ENCODE measurements at regions not wholly inside any gene's neighbourhood (a gene's known extent, or its start where the extent isn't known, plus 50 kb on each side); places are given as distances from the start of the nearest gene placed in this dataset.

GRCh38 chr14:53692885-53693284 is 263.7 kb downstream of the BMP4 start:
- Histone ChIP-seq H2AFZ (ENCODE audit: low read depth, low read length) (no peak overlapping the region), H3K4me2 (ENCODE audit: insufficient read depth, low read length) (no peak overlapping the region), H3K4me1 (ENCODE audit: insufficient read depth, low read length) (0 out of 2 replicates have a peak, but pooled peaks cover 3% of the 10 kb centered on the region), H3K4me3 (ENCODE audit: low read depth in 1 of 2, low read length in 2 of 2) (no peak overlapping the region), H3K36me3 (ENCODE audit: insufficient read depth, low read length) (no peaks in the 10 kb centered on the region), H3K27ac (ENCODE audit: low read length) (no peak overlapping the region), H3K9ac (ENCODE audit: low read depth, low read length) (no peak overlapping the region), H4K20me1 (ENCODE audit: insufficient read depth, low read length) (no peaks in the 10 kb centered on the region), H3K27me3 (ENCODE audit: insufficient read depth, low read length, poor library complexity) (no peaks in the 10 kb centered on the region), H3K79me2 (ENCODE audit: insufficient read depth, low read length) (no peaks in the 10 kb centered on the region), H3K9me3 (ENCODE audit: insufficient read depth, low read length, severe bottlenecking) (no peaks in the 10 kb centered on the region)
- DNase-seq: no peak
- TF ChIP-seq EZH2 (IDR thresholded peaks at IDR 0.05; ENCODE audit: borderline replicate concordance, low read depth, low read length, severe bottlenecking): no peak
- no peak for TF ChIP-seq CTCF (IDR thresholded peaks at IDR 0.05; ENCODE audit: borderline replicate concordance, extremely low read depth, low read length, poor library complexity, severe bottlenecking)
- ATAC-seq (ENCODE audit: insufficient read depth, low read depth): no peak

GRCh38 chr14:53692451-53692850 is 264.2 kb downstream of the BMP4 start:
- ATAC-seq (ENCODE audit: insufficient read depth, low read depth): no peak
- no peak overlapping the region for H3K4me3 ChIP-seq (ENCODE audit: low read depth in 1 of 2, low read length in 2 of 2)
- H4K20me1 ChIP-seq (ENCODE audit: insufficient read depth, low read length): no peaks in the 10 kb centered on the region
- H3K27me3 ChIP-seq (ENCODE audit: insufficient read depth, low read length, poor library complexity): no peaks in the 10 kb centered on the region
- H3K4me1 ChIP-seq (ENCODE audit: insufficient read depth, low read length): 0 out of 2 replicates have a peak, but pooled peaks cover 3% of the 10 kb centered on the region
- no peaks in the 10 kb centered on the region for H3K36me3 ChIP-seq (ENCODE audit: insufficient read depth, low read length)
- no peak for DNase-seq
- TF ChIP-seq EZH2 (IDR thresholded peaks at IDR 0.05; ENCODE audit: borderline replicate concordance, low read depth, low read length, severe bottlenecking) (no peak), CTCF (IDR thresholded peaks at IDR 0.05; ENCODE audit: borderline replicate concordance, extremely low read depth, low read length, poor library complexity, severe bottlenecking) (no peak)
- H3K9me3 ChIP-seq (ENCODE audit: insufficient read depth, low read length, severe bottlenecking): no peaks in the 10 kb centered on the region
- no peaks in the 10 kb centered on the region for H3K79me2 ChIP-seq (ENCODE audit: insufficient read depth, low read length)
- H3K9ac ChIP-seq (ENCODE audit: low read depth, low read length): no peak overlapping the region
- H2AFZ ChIP-seq (ENCODE audit: low read depth, low read length): no peak overlapping the region
- H3K27ac ChIP-seq (ENCODE audit: low read length): no peak overlapping the region
- no peak overlapping the region for H3K4me2 ChIP-seq (ENCODE audit: insufficient read depth, low read length)

- Histone ChIP-seq H3K4me2 (ENCODE audit: insufficient read depth, low read length) (no peak overlapping the region), H3K4me3 (ENCODE audit: low read depth in 1 of 2, low read length in 2 of 2) (no peak overlapping the region), H4K20me1 (ENCODE audit: insufficient read depth, low read length) (no peaks in the 10 kb centered on the region), H3K27me3 (ENCODE audit: insufficient read depth, low read length, poor library complexity) (no peaks in the 10 kb centered on the region), H3K27ac (ENCODE audit: low read length) (no peak overlapping the region), H3K79me2 (ENCODE audit: insufficient read depth, low read length) (no peaks in the 10 kb centered on the region), H3K9ac (ENCODE audit: low read depth, low read length) (no peak overlapping the region), H3K4me1 (ENCODE audit: insufficient read depth, low read length) (no peaks in the 10 kb centered on the region), H2AFZ (ENCODE audit: low read depth, low read length) (no peak overlapping the region), H3K36me3 (ENCODE audit: insufficient read depth, low read length) (no peaks in the 10 kb centered on the region), H3K9me3 (ENCODE audit: insufficient read depth, low read length, severe bottlenecking) (no peaks in the 10 kb centered on the region)
- DNase-seq (no peak), ATAC-seq (ENCODE audit: insufficient read depth, low read depth) (no peak)
- TF ChIP-seq EZH2 (IDR thresholded peaks at IDR 0.05; ENCODE audit: borderline replicate concordance, low read depth, low read length, severe bottlenecking) (no peak), CTCF (IDR thresholded peaks at IDR 0.05; ENCODE audit: borderline replicate concordance, extremely low read depth, low read length, poor library complexity, severe bottlenecking) (no peak)
Measured at GRCh38 chr14:53683229-53683628, 273.4 kb downstream of the BMP4 start.

- Histone ChIP-seq H3K9ac (ENCODE audit: low read depth, low read length) (no peak overlapping the region), H3K4me1 (ENCODE audit: insufficient read depth, low read length) (no peaks in the 10 kb centered on the region; the same call in 1 of the 2 replicates), H3K4me3 (ENCODE audit: low read depth in 1 of 2, low read length in 2 of 2) (no peak overlapping the region), H2AFZ (ENCODE audit: low read depth, low read length) (no peak overlapping the region), H4K20me1 (ENCODE audit: insufficient read depth, low read length) (no peaks in the 10 kb centered on the region), H3K36me3 (ENCODE audit: insufficient read depth, low read length) (peaks cover 3% of the 10 kb centered on the region; the same call in 1 of the 2 replicates), H3K27ac (ENCODE audit: low read length) (no peak overlapping the region), H3K9me3 (ENCODE audit: insufficient read depth, low read length, severe bottlenecking) (peaks cover 7% of the 10 kb centered on the region), H3K79me2 (ENCODE audit: insufficient read depth, low read length) (no peaks in the 10 kb centered on the region), H3K27me3 (ENCODE audit: insufficient read depth, low read length, poor library complexity) (no peaks in the 10 kb centered on the region), H3K4me2 (ENCODE audit: insufficient read depth, low read length) (no peak overlapping the region)
- TF ChIP-seq EZH2 (IDR thresholded peaks at IDR 0.05; ENCODE audit: borderline replicate concordance, low read depth, low read length, severe bottlenecking): no peak
- TF ChIP-seq CTCF (IDR thresholded peaks at IDR 0.05; ENCODE audit: borderline replicate concordance, extremely low read depth, low read length, poor library complexity, severe bottlenecking): no peak
- ATAC-seq (ENCODE audit: insufficient read depth, low read depth) (no peak), DNase-seq (no peak)
Measured at GRCh38 chr14:53672526-53672925, 284.1 kb downstream of the BMP4 start.

All from DND-41 (cell line).